UCSD-AML1 (cell line): ENCODE measurements at regions not wholly inside any gene's neighbourhood (a gene's known extent, or its start where the extent isn't known, plus 50 kb on each side); places are given as distances from the start of the nearest gene placed in this dataset.

Experiments
- DNase-seq: peaks from one replicate; lab custom pipeline; 2025; ENCODE audit not compliant: unreplicated experiment; lab: John Stamatoyannopoulos, UW

DNA sequence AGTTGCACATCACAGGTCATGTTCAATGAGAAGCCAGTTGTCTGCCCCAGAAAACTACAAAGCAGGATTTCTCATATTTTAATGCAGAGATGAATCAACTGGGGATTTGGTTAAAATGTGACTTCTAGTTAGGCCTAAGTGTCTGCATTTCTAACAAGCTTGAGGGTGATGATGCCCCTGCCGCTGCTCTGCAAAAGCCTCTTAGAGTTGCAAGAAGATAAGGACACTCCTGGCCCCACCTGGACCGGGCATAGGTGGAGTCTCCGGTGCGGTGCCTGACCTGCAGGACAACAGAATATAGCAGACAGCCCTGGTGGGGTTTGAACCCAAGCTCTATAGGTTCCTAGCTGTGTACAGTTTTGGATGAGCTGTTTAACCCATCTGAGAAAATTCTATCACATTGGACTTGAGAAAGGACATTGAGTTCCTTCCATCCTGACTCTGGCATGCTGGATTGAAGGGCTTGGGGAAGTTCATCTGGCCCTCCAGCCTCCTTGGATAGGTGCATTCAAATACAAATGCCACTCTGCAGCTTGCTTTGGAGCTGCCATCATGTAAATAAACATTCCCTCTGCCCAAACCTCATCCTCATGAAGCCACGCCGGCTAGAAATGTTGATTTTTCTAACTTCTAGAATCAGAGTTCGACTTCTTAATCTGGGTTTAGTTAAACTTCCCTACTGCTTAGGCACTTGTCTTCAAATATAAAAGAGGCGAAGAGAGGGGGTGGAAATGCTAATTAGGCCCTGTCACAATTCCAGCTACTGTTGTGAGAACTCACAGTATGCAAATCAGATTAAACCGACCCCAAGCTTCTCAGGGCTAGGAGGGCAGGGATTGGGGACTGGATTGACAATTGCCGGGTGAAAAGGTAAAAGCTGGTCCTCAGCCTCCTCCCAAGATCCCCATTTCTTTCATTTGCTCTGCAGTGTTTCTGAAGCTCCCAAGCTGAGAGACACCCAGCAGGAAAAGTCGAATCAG, 1225.6 kb downstream of the VRK1 start:
- DNase-seq: no peak

DNA sequence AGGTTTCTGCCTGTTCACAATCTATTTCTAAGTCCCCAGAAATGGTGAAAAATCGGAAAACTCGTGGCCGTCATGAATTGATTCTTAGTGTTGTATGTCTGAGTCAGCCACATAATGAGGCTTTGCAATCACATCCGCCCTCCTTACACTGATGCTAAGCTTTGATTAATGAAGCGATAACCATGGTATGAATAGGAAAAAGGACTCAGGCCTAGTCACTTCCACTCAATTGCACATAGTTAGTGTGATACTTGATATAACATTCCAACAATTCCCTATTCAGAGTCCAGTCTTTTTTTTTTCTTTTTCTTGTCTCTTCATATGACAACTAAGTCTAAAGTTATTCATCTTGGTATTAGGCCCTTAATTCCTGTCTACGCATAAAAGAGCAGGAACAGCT, 1231.0 kb downstream of the VRK1 start:
- no peak for DNase-seq

- DNase-seq: no peak
Measured at GRCh38 chr14:98035396-98035795, 1236.6 kb downstream of the BCL11B start.

- no peak for DNase-seq
Measured at GRCh38 chr14:98037831-98038230, 1234.2 kb downstream of the BCL11B start.

DNA sequence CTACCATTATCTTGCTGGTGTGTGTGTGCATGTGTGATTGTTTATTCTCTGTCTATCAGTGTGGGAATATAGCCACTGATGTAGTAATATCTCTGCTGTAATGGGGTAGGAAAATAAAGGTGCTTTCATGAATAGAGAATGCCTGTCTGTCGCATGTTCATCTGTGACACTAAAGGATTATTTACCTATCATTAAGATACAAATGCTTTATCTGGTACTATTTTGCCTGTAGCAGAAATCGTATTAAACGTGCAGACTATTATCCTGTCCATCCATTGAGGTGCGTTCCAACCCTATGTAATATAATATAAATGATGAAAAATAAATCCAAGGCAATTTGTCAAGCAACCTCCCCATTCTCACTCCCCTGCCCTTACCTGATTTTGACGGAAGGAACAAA, 1215.1 kb downstream of the BCL11B start:
- DNase-seq: no peak

GRCh38 chr14:98059106-98059505, 1212.9 kb downstream of the BCL11B start:
- DNase-seq: no peak

- no peak for DNase-seq
Measured at GRCh38 chr14:98062083-98062482, 1209.9 kb downstream of the BCL11B start.

DNA sequence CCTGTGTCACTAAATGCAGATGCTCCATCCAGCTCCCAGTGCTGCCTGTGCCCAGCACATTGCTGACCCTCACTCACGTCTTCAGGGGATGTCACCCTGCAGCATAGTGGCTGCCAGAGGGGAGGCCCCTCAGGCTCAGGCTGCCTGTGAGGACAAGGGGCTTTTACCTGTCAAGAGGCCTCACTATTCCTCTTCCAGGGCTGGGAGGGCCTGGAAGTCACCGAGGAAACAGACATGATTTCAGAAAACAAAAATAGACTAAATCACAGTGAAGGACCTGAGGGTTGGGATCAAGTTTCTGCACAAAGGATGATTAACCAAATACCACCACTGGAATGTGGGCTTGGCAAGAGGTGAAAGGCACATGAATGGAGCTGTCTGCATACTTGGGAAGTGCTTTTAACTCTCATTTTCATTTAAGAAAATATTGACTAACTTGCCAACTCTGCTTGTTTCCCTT, 1202.3 kb downstream of the BCL11B start:
- DNase-seq: no peak

GRCh38 chr14:98070536-98070935, 1201.5 kb downstream of the BCL11B start:
- no peak for DNase-seq

DNA sequence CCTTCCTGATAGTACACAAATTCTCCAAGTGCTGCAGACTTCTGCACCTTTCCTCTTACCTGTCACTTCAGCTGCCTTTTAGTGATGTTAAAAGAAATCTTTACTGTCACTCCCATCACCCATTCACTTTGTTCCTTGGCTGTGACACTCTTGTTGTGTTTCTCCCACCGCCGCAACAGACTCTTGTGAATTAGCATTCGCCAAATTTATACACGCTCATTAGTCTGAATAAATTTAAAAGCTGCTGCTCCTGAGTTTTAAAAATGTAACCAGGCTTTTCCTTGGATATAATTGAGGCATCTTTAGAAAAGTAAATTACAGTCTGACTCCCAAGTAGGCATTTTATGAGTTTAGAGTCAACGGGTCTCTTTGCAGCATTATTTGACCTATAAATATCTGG, 1197.9 kb downstream of the BCL11B start:
- DNase-seq: no peak

DNA sequence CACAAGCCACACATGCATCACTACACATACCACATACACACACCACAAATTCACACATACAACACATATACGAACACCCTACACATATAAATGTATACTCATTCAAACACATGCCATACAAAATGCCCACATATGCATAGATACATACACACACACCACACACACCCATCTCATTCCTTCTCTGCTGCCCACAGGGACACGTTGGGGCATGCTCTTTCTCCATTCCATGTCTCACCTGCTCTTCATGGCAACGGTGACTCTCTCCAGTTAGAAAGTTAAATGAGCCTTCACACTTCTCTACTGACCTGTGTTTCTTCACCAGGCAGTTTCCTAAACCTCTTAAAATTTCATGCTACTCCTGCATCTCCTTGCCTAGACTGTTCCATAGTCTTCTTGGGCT, 1194.8 kb downstream of the BCL11B start:
- DNase-seq: no peak

- no peak for DNase-seq
Measured at GRCh38 chr14:98082833-98083232, 1189.2 kb downstream of the BCL11B start.

- no peak for DNase-seq
Measured at GRCh38 chr14:98085751-98086150, 1186.2 kb downstream of the BCL11B start.

GRCh38 chr14:98093111-98093510, 1178.9 kb downstream of the BCL11B start:
- no peak for DNase-seq

GRCh38 chr14:98099527-98099926, 1172.5 kb downstream of the BCL11B start:
- no peak for DNase-seq

DNA sequence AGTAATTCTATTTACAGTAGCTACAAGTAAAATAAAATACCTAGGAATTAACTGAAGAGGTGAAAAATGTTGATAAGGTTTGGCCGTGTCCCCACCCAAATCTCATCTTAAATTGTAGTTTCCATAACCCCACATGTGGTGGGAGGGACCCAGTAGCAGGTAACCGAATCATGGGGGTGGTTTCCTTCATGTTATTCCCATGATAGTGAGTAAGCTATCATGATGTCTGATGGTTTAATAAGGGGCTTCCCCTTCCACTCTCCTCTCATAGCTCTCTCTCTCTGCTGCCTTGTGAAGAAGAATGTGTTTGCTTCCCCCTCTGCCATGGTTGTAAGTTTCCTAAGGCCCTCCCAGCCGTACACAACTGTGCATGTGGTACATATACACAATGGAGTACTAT, 1170.7 kb downstream of the BCL11B start:
- no peak for DNase-seq

DNA sequence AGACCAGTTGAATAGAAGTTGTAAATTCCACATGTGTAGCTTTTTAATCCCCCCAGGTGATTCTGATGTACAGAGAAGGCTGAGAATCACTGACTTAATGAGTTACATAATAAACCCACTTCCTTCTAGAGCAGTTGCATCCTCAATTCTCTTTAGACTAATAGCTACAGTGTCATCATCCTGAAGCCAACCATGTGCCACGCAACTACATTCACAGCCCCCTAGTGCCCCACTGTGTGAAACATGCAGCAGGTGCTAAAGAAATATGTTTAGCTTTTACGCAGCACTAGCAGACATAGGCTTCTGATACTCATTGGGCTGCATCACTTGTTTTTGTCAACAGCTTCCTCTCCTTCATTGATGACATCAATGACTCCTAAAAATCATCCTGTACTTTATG, 1168.3 kb downstream of the BCL11B start:
- no peak for DNase-seq

- no peak for DNase-seq
Measured at GRCh38 chr14:98109326-98109725, 1162.7 kb downstream of the BCL11B start.

DNA sequence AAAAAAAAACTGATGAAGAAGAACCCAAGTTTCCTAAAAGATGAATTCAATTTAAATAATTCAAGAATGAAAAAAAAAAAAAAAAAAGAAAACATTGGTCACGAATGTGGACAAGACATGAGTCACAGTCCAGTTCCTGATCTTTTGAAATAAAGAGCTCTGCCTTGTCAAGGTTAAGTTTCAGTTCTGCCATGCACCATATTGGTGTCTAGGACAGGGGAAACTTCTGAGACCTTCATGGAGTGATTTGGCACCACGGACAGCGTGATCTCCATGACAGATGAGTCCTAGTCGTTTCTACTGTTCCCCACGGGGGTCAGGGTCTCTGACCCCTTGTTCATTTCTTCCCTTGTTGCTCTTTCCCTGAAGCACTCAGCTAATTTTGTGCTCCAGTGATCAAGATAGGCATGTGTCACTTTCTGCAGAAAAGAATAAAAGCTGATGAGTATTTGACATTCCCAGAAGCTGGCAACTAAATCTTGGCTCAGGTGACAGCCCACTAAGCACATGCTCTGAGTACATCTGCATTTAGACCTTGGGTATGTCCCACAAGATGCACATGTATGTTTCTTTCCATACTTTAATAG, 1159.7 kb downstream of the BCL11B start:
- no peak for DNase-seq

DNA sequence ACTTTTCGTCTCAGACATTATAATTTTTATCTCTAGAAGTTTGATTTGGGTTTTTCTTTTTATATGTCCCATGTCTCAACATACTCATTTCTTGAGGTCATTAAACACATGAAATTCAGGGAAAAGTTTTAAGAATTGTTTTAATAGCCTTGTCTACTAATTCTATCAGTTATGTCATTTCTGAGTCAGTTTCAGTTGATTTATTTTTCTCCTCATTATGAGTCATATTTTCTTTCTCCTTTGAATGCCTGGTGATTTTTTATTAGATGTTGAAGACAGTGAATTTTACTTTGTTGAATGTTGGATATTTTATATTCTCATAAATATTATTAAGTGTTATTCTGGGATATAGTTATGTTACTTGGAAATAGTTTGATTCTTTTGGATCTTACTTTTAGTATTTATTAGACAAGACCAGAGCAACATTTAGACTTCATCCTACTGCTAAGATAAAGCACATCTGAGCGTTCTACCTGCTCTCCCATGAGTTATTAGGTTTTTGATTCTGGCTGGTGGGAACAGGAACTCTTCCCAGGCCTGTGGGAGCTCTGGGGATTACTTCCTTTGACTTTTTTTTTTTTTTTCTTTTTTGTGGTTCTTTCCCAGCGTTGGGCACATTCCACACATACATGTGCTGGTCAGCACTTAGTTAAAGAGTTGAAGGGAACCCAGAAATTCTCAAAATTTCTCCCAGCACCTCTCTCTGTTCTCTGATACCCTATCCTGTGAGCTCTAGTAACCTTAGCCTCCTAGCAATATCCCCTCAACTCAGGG, 1157.7 kb downstream of the BCL11B start:
- DNase-seq: no peak

DNA sequence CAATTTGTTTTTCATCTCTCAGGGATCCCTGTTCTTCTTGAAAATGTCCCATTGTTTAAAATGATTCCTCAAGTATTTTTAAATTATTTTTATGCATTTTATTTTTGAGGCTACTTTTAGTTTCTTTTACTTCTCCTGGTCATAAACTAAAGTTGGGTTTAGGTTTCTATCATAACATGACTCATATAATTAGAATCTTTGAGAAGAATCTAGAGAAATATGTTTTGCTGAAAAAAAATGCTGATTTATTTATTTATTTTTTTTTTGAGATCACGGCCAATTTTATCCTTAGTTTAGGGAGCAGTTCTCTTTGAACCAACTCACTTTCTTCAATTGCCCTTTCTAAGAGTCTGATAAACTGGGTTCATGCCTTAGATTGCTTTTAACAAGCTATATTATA, 1157.1 kb downstream of the BCL11B start:
- DNase-seq: no peak

DNA sequence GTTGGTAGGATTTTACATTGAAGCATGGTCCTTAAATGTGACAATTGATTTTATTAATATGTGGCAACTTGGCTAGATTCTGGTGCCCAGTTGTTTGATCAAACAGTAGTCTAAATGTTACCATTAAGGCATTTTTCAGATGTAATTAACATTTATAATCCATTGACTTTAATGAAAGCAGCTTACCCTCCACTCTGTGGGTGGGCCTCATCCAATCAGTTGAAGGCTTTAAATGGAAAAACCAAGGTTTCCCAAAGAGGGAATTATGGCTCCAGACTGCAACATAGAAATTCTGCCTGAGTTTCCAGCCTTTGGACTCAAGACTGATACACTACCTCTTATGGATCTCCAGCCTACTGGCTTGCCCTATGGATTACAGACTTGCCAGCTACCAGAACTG, 1153.2 kb downstream of the BCL11B start:
- no peak for DNase-seq
